H1 (cell line): ENCODE measurements at regions not wholly inside any gene's neighbourhood (a gene's known extent, or its start where the extent isn't known, plus 50 kb on each side); places are given as distances from the start of the nearest gene placed in this dataset.

Experiments used
- TF ChIP-seq, protein P1 (sequence below): fragments of 300-600 bp; sonication (generic); IDR thresholded peaks from 2 replicates; pipeline ENCODE4 v1.7.1; 2012; ENCODE audit warnings: low read length, moderate library complexity, mild to moderate bottlenecking, inconsistent platforms; ENCODE audit not compliant: insufficient replicate concordance

DNA sequence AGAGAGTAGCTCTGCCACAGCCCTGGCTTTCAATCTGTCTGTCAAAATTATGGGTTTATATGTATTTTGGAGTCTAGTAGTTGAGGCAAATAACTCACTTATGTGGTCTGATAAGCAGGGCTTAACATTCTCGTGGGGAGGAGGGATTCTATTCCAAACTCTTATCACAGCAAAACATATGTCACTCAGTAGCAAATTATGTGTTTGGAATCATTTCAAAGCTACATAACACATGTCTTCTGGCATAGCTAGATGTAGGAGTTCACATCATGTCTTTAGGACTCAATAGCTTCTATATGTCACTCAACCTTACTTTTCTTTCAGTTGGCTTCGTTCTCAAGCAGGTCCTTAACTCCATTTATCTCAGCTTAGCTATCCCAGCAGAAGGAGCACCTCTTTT is 144.5 kb upstream of the SEMA6A start (continued):
- TF ChIP-seq, protein P1, sequence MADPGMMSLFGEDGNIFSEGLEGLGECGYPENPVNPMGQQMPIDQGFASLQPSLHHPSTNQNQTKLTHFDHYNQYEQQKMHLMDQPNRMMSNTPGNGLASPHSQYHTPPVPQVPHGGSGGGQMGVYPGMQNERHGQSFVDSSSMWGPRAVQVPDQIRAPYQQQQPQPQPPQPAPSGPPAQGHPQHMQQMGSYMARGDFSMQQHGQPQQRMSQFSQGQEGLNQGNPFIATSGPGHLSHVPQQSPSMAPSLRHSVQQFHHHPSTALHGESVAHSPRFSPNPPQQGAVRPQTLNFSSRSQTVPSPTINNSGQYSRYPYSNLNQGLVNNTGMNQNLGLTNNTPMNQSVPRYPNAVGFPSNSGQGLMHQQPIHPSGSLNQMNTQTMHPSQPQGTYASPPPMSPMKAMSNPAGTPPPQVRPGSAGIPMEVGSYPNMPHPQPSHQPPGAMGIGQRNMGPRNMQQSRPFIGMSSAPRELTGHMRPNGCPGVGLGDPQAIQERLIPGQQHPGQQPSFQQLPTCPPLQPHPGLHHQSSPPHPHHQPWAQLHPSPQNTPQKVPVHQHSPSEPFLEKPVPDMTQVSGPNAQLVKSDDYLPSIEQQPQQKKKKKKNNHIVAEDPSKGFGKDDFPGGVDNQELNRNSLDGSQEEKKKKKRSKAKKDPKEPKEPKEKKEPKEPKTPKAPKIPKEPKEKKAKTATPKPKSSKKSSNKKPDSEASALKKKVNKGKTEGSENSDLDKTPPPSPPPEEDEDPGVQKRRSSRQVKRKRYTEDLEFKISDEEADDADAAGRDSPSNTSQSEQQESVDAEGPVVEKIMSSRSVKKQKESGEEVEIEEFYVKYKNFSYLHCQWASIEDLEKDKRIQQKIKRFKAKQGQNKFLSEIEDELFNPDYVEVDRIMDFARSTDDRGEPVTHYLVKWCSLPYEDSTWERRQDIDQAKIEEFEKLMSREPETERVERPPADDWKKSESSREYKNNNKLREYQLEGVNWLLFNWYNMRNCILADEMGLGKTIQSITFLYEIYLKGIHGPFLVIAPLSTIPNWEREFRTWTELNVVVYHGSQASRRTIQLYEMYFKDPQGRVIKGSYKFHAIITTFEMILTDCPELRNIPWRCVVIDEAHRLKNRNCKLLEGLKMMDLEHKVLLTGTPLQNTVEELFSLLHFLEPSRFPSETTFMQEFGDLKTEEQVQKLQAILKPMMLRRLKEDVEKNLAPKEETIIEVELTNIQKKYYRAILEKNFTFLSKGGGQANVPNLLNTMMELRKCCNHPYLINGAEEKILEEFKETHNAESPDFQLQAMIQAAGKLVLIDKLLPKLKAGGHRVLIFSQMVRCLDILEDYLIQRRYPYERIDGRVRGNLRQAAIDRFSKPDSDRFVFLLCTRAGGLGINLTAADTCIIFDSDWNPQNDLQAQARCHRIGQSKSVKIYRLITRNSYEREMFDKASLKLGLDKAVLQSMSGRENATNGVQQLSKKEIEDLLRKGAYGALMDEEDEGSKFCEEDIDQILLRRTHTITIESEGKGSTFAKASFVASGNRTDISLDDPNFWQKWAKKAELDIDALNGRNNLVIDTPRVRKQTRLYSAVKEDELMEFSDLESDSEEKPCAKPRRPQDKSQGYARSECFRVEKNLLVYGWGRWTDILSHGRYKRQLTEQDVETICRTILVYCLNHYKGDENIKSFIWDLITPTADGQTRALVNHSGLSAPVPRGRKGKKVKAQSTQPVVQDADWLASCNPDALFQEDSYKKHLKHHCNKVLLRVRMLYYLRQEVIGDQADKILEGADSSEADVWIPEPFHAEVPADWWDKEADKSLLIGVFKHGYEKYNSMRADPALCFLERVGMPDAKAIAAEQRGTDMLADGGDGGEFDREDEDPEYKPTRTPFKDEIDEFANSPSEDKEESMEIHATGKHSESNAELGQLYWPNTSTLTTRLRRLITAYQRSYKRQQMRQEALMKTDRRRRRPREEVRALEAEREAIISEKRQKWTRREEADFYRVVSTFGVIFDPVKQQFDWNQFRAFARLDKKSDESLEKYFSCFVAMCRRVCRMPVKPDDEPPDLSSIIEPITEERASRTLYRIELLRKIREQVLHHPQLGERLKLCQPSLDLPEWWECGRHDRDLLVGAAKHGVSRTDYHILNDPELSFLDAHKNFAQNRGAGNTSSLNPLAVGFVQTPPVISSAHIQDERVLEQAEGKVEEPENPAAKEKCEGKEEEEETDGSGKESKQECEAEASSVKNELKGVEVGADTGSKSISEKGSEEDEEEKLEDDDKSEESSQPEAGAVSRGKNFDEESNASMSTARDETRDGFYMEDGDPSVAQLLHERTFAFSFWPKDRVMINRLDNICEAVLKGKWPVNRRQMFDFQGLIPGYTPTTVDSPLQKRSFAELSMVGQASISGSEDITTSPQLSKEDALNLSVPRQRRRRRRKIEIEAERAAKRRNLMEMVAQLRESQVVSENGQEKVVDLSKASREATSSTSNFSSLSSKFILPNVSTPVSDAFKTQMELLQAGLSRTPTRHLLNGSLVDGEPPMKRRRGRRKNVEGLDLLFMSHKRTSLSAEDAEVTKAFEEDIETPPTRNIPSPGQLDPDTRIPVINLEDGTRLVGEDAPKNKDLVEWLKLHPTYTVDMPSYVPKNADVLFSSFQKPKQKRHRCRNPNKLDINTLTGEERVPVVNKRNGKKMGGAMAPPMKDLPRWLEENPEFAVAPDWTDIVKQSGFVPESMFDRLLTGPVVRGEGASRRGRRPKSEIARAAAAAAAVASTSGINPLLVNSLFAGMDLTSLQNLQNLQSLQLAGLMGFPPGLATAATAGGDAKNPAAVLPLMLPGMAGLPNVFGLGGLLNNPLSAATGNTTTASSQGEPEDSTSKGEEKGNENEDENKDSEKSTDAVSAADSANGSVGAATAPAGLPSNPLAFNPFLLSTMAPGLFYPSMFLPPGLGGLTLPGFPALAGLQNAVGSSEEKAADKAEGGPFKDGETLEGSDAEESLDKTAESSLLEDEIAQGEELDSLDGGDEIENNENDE = no peak
